ENCODE measurements at regions not wholly inside any gene's neighbourhood (a gene's known extent, or its start where the extent isn't known, plus 50 kb on each side); places are given as distances from the start of the nearest gene placed in this dataset.
"Not testable (repeated sequence)": the region's sequence is repeated elsewhere in the genome, so short reads cannot be mapped to it uniquely, and the experiment has no call there.

GRCh38 chr14:59133709-59134108 is 54.8 kb upstream of the DAAM1 start:
- no peaks in the 10 kb centered on the region for H3K4me1 ChIP-seq (ENCODE audit: control insufficient read depth, insufficient read depth, low read length)
- no peak overlapping the region for H3K27ac ChIP-seq (ENCODE audit: low read depth, low read length)
- no peak overlapping the region for H3K4me3 ChIP-seq (ENCODE audit: low read depth, low read length)
- H3K27me3 ChIP-seq (ENCODE audit: control insufficient read depth, insufficient read depth, low read length): no peaks in the 10 kb centered on the region
- no peak overlapping the region for H3K9ac ChIP-seq (ENCODE audit: low read depth, low read length)
- H3K36me3 ChIP-seq (ENCODE audit: control insufficient read depth, insufficient read depth, low read length): no peaks in the 10 kb centered on the region
- no peaks in the 10 kb centered on the region for H3K9me3 ChIP-seq (ENCODE audit: control insufficient read depth, insufficient read depth, low read length)

DNA sequence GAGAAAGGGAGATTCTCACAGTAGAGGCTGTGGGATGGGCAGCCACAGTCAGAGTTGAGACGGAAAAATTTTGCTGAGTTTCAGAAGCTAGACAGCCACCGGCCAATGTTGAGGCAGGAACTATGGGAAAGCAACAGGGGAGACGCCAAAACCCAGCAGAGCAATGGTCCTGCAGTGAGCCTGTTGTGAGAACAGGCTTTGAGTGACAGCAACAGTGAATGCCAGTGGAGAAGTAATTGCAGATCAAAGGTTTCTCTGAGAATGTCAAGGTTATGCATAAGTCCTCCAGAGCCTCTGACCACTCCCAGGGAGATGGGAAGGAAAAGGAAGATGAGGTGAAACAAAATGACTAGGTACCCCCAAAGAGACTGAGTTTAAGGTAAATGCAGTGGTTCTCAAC is 54.2 kb upstream of the DAAM1 start:
- Histone ChIP-seq H3K4me1 (ENCODE audit: control insufficient read depth, insufficient read depth, low read length) (no peaks in the 10 kb centered on the region), H3K36me3 (ENCODE audit: control insufficient read depth, insufficient read depth, low read length) (no peaks in the 10 kb centered on the region), H3K27ac (ENCODE audit: low read depth, low read length) (no peak overlapping the region), H3K27me3 (ENCODE audit: control insufficient read depth, insufficient read depth, low read length) (no peaks in the 10 kb centered on the region), H3K9me3 (ENCODE audit: control insufficient read depth, insufficient read depth, low read length) (no peaks in the 10 kb centered on the region), H3K4me3 (ENCODE audit: low read depth, low read length) (no peak overlapping the region), H3K9ac (ENCODE audit: low read depth, low read length) (no peak overlapping the region)

DNA sequence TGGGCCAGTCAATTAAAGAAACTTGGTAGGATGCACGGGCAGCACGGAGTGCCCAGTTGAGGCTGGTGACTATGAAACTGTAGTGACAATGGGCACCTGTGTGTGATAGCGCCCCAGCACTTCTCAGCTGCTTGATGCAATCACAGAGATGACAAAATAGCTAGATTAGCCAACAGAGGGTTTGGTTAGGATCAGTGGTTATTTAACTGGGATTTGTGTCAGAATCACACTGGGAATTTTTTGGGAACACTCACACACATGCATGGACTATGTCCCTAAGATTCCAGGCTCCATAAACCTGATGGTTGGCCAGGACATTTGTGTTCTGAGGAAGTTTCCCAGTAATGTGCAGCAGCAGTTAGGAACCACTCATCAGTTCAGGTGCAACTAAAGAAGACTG is 51.2 kb upstream of the DAAM1 start:
- Histone ChIP-seq H3K27me3 (ENCODE audit: control insufficient read depth, insufficient read depth, low read length) (no peaks in the 10 kb centered on the region), H3K27ac (ENCODE audit: low read depth, low read length) (no peak overlapping the region), H3K4me3 (ENCODE audit: low read depth, low read length) (no peak overlapping the region), H3K36me3 (ENCODE audit: control insufficient read depth, insufficient read depth, low read length) (no peaks in the 10 kb centered on the region), H3K4me1 (ENCODE audit: control insufficient read depth, insufficient read depth, low read length) (no peaks in the 10 kb centered on the region), H3K9ac (ENCODE audit: low read depth, low read length) (no peak overlapping the region), H3K9me3 (ENCODE audit: control insufficient read depth, insufficient read depth, low read length) (no peaks in the 10 kb centered on the region)

DNA sequence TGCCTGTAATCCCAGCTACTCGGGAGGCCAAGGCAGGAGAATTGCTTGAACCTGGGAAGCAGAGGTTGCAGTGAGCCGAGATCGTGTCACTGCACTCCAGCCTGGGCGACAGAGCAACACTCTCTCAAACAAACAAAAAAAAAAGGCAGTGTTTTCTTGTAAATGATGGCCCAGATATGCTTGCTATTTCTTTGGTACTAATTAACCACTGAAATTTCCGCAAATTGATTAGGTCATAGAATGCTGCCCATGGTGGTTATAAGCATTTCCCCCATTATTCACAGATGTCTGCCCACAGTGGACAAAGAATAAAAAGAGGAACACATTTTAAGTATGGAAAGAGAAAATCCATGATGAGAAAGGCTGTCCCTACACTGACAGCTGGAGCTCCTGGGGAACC is 49.9 kb upstream of the DAAM1 start:
- H3K4me1 ChIP-seq (ENCODE audit: control insufficient read depth, insufficient read depth, low read length); H3K27ac ChIP-seq (ENCODE audit: low read depth, low read length); H3K36me3 ChIP-seq (ENCODE audit: control insufficient read depth, insufficient read depth, low read length); H3K27me3 ChIP-seq (ENCODE audit: control insufficient read depth, insufficient read depth, low read length); H3K9ac ChIP-seq (ENCODE audit: low read depth, low read length); H3K9me3 ChIP-seq (ENCODE audit: control insufficient read depth, insufficient read depth, low read length); H3K4me3 ChIP-seq (ENCODE audit: low read depth, low read length): not testable (repeated sequence)

Measured in HUES48 (cell line).